ENCODE measurements at regions not wholly inside any gene's neighbourhood (a gene's known extent, or its start where the extent isn't known, plus 50 kb on each side); places are given as distances from the start of the nearest gene placed in this dataset.

GRCh38 chr13:76724421-76724820 lies 161.8 kb downstream of the KCTD12 start:
- intact Hi-C loops (cut with micrococcal nuclease) (loop anchor here (2.0 to 10.0 kb wide), 3 partner anchors 30 to 170 kb away; no protein-coding TSS in a partner anchor), dilution Hi-C loops (cut with MboI; ENCODE audit: extremely low pct_ligation_motif_present, low sequenced_read_pairs) (no loop called here)
- BruUV-seq (replicated peaks), result no TSS peak
- Histone ChIP-seq H3K9me3 (replicated peaks; ENCODE audit: control insufficient read depth, insufficient read depth, low read length) (no peaks in the 10 kb centered on the region), H3K27me3 (ENCODE audit: control insufficient read depth in 2 of 2, insufficient read depth in 2 of 2, low read length in 2 of 2) (no peaks in the 10 kb centered on the region), H3K79me2 (ENCODE audit: control insufficient read depth, insufficient read depth, low read length) (no peaks in the 10 kb centered on the region), H3K9me1 (replicated peaks; ENCODE audit: control insufficient read depth, extremely low read depth, insufficient read depth, low read length) (no peaks in the 10 kb centered on the region), H3K4me2 (ENCODE audit: insufficient read depth, low read length) (peak overlapping the region; percentile 40), H3K27ac (ENCODE audit: insufficient read depth, low read depth, low read length) (peak overlapping the region; percentile 81), H3K4me3 (replicated peaks in 1 of 3; ENCODE audit: insufficient read depth in 1 of 3, low read depth in 1 of 3, low read length in 3 of 3) (no peak overlapping the region), H2AFZ (ENCODE audit: low read depth, low read length) (peak overlapping the region; percentile 67), H3K36me3 (ENCODE audit: control insufficient read depth in 2 of 2, extremely low read depth in 1 of 2, insufficient read depth in 2 of 2, low read length in 2 of 2) (no peaks in the 10 kb centered on the region), H3K9ac (replicated peaks; ENCODE audit: extremely low read depth, insufficient read depth, low read length) (peak overlapping the region; percentile 49), H3K4me1 (ENCODE audit: control insufficient read depth, extremely low read depth, insufficient read depth, low read length) (peaks cover 34% of the 10 kb centered on the region), H4K20me1 (replicated peaks; ENCODE audit: control insufficient read depth, extremely low read depth, insufficient read depth, low read length) (no peaks in the 10 kb centered on the region)
- FAIRE-seq (no peak), DNase-seq (ENCODE audit: low read depth, low spot score) (peak; percentile 55)
- ChIA-PET POLR2A (interaction anchor here (1.3 to 1.4 kb wide), 3 partner anchors 155 to 161 kb away, joined by 4 to 13 read pairs (median 5); no protein-coding TSS in a partner anchor), CTCF (interaction anchor here (1.0 to 3.9 kb wide), 5 partner anchors 11 to 160 kb away, joined by 3 to 29 read pairs (median 6); no protein-coding TSS in a partner anchor)
- TF ChIP-seq POLR2AphosphoS5 (IDR thresholded peaks at IDR 0.05; ENCODE audit: insufficient read depth, low read depth, low read length) (no peak), JUN (IDR thresholded peaks at IDR 0.05; ENCODE audit: borderline replicate concordance, insufficient read depth, insufficient read length, low read depth) (no peak), MAX (IDR thresholded peaks at IDR 0.05; ENCODE audit: insufficient read depth, insufficient read length) (no peak), FOS (IDR thresholded peaks at IDR 0.05; ENCODE audit: borderline replicate concordance, insufficient read depth, low read length) (no peak), POLR2A (IDR thresholded peaks at IDR 0.05; ENCODE audit: low read depth, low read length) (no peak), EZH2 (IDR thresholded peaks at IDR 0.05; ENCODE audit: borderline replicate concordance, low read depth, low read length, severe bottlenecking) (no peak), GATA2 (IDR thresholded peaks at IDR 0.05; ENCODE audit: insufficient read depth, insufficient read length, low read depth, low read length) (no peak), CTCF (IDR thresholded peaks at IDR 0.05; ENCODE audit: extremely low read depth in 1 of 2, insufficient read depth in 1 of 2, low read depth in 1 of 2, low read length in 2 of 2) (no peak), MYC (IDR thresholded peaks at IDR 0.05; ENCODE audit: low read depth, low read length) (no peak)

Measured in endothelial cell of umbilical vein (primary cell).